ENCODE measurements at regions not wholly inside any gene's neighbourhood (a gene's known extent, or its start where the extent isn't known, plus 50 kb on each side); places are given as distances from the start of the nearest gene placed in this dataset.
"Not testable (repeated sequence)": the region's sequence is repeated elsewhere in the genome, so short reads cannot be mapped to it uniquely, and the experiment has no call there.

DNA sequence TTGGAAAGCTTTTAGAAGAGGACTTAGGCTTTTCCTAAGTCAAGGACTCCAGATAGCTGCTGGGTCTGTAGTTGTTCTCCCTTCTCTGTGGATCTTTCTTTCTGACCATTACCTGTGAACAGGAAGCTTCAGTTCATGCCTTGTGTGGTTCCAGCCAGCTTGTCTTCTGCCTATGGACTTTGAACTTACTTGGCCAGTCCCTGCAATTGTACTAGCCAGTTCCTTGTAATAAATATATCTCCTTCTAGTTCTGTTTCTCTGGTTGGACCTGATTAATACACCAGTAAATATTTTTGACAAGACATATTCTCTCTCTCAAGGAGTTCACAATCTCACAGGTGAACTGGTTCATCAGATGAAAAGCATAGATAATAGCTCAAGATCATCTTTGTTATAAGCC is 341.3 kb upstream of the DPPA4 start:
- H3K36me3 ChIP-seq (ENCODE audit: insufficient read depth, low read length): no peaks in the 10 kb centered on the region
- no peaks in the 10 kb centered on the region for H3K27me3 ChIP-seq (ENCODE audit: control insufficient read depth, insufficient read depth, low read length)
- no peak overlapping the region for H3K9ac ChIP-seq (ENCODE audit: low read depth, low read length)
- H3K9me3 ChIP-seq (replicated peaks; ENCODE audit: low read length): no peaks in the 10 kb centered on the region
- H3K4me2 ChIP-seq (ENCODE audit: low read length): no peak overlapping the region
- H3K4me1 ChIP-seq (ENCODE audit: control insufficient read depth, insufficient read depth, low read length): peaks cover 2% of the 10 kb centered on the region
- H3K4me3 ChIP-seq (ENCODE audit: low read length): no peak overlapping the region

DNA sequence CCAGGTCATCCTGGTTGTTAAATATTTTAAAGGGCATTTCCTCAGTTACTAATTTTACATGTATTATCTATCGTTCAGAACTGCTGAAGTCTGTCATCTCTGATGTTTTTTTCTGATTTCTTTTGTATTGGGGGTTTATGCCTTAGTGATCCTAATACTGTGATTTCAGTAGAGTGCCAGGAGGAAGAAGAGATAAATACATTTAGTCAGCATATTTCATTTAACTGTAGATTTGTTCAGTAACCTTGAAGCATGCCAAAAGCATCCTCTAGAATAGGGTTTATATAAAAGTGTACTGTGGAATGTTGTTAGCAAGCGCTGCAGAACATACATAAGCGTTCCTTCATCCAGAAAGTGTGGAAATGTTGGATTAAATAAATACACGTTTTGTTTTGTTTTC is 342.3 kb upstream of the DPPA4 start:
- no peaks in the 10 kb centered on the region for H3K36me3 ChIP-seq (ENCODE audit: insufficient read depth, low read length)
- no peak overlapping the region for H3K9ac ChIP-seq (ENCODE audit: low read depth, low read length)
- H3K4me3 ChIP-seq (ENCODE audit: low read length): no peak overlapping the region
- no peak overlapping the region for H3K4me2 ChIP-seq (ENCODE audit: low read length)
- H3K9me3 ChIP-seq (replicated peaks; ENCODE audit: low read length): no peaks in the 10 kb centered on the region
- H3K27me3 ChIP-seq (ENCODE audit: control insufficient read depth, insufficient read depth, low read length): no peaks in the 10 kb centered on the region
- H3K4me1 ChIP-seq (ENCODE audit: control insufficient read depth, insufficient read depth, low read length): peaks cover 12% of the 10 kb centered on the region

DNA sequence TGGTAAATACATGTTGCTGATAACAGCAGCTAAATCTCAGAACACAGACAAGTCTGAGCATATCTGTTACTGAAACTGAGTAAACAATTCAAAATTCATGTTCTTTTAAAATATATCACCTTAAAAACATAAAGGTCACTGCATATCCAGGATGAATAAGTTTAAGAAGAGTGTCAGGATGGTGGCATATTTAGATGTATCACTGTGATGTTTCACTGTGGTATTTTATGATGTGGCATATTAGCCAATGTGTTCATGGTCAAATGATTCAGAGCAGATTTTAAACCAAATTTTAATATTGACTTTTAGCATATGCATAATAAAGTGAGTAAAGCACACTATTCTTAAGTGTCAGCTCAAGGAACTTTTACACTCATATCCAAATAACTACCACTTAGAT is 346.4 kb upstream of the DPPA4 start:
- Histone ChIP-seq H3K4me1 (ENCODE audit: control insufficient read depth, insufficient read depth, low read length) (peaks cover 26% of the 10 kb centered on the region), H3K9ac (ENCODE audit: low read depth, low read length) (no peak overlapping the region), H3K4me3 (ENCODE audit: low read length) (no peak overlapping the region)

GRCh38 chr3:109685084-109686079 is 348.0 kb upstream of the DPPA4 start:
- peak overlapping the region; percentile 57 for H3K4me3 ChIP-seq (ENCODE audit: low read length)

More for the DNA sequence above, 346.4 kb upstream of the DPPA4 start:
- Histone ChIP-seq H3K27me3 (ENCODE audit: control insufficient read depth, insufficient read depth, low read length) (no peaks in the 10 kb centered on the region), H3K9me3 (replicated peaks; ENCODE audit: low read length) (no peaks in the 10 kb centered on the region), H3K4me2 (ENCODE audit: low read length) (no peak overlapping the region), H3K36me3 (ENCODE audit: insufficient read depth, low read length) (no peaks in the 10 kb centered on the region)

DNA sequence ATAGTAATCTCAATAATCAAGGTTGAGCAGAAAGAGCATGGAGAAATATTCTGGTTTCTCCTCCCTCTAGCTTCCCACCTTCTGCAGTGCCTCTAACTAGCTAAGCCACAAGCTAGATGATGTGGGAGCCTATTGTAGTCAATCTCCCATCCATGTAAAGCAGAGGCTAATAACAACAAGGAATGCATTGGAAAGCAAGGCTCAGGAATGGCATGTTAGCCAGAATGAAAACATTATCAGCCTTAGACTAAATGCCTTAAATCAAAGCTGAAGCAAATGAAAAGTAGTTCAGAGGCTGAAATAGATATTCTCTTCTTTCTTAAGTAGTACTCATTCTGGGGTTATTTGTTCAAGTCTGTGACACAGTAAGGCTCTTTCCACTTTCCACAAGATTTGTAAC is 350.3 kb upstream of the DPPA4 start:
- peaks cover 26% of the 10 kb centered on the region for H3K4me1 ChIP-seq (ENCODE audit: control insufficient read depth, insufficient read depth, low read length)
- no peaks in the 10 kb centered on the region for H3K9me3 ChIP-seq (replicated peaks; ENCODE audit: low read length)
- no peaks in the 10 kb centered on the region for H3K27me3 ChIP-seq (ENCODE audit: control insufficient read depth, insufficient read depth, low read length)
- no peak overlapping the region for H3K4me2 ChIP-seq (ENCODE audit: low read length)
- no peak overlapping the region for H3K4me3 ChIP-seq (ENCODE audit: low read length)
- H3K9ac ChIP-seq (ENCODE audit: low read depth, low read length): no peak overlapping the region
- H3K36me3 ChIP-seq (ENCODE audit: insufficient read depth, low read length): no peaks in the 10 kb centered on the region

More at GRCh38 chr3:109685084-109686079, 348.0 kb upstream of the DPPA4 start:
- Histone ChIP-seq H3K4me1 (ENCODE audit: control insufficient read depth, insufficient read depth, low read length) (peaks cover 26% of the 10 kb centered on the region), H3K9ac (ENCODE audit: low read depth, low read length) (no peak overlapping the region), H3K4me2 (ENCODE audit: low read length) (peak overlapping the region; percentile 78), H3K27me3 (ENCODE audit: control insufficient read depth, insufficient read depth, low read length) (no peaks in the 10 kb centered on the region), H3K9me3 (replicated peaks; ENCODE audit: low read length) (no peaks in the 10 kb centered on the region), H3K36me3 (ENCODE audit: insufficient read depth, low read length) (no peaks in the 10 kb centered on the region)

- no peak overlapping the region for H3K4me2 ChIP-seq (ENCODE audit: low read length)
- peaks cover 4% of the 10 kb centered on the region for H3K9me3 ChIP-seq (replicated peaks; ENCODE audit: low read length)
- no peak overlapping the region for H3K4me3 ChIP-seq (ENCODE audit: low read length)
- H3K36me3 ChIP-seq (ENCODE audit: insufficient read depth, low read length): no peaks in the 10 kb centered on the region
- no peaks in the 10 kb centered on the region for H3K4me1 ChIP-seq (ENCODE audit: control insufficient read depth, insufficient read depth, low read length)
- no peak overlapping the region for H3K9ac ChIP-seq (ENCODE audit: low read depth, low read length)
- H3K27me3 ChIP-seq (ENCODE audit: control insufficient read depth, insufficient read depth, low read length): no peaks in the 10 kb centered on the region
These were observed 359.6 kb upstream of the DPPA4 start for GRCh38 chr3:109696932-109697331.

- no peaks in the 10 kb centered on the region for H3K36me3 ChIP-seq (ENCODE audit: insufficient read depth, low read length)
- H3K9me3 ChIP-seq (replicated peaks; ENCODE audit: low read length): no peaks in the 10 kb centered on the region
- no peak overlapping the region for H3K9ac ChIP-seq (ENCODE audit: low read depth, low read length)
- peaks cover 3% of the 10 kb centered on the region for H3K4me1 ChIP-seq (ENCODE audit: control insufficient read depth, insufficient read depth, low read length)
- H3K27me3 ChIP-seq (ENCODE audit: control insufficient read depth, insufficient read depth, low read length): no peaks in the 10 kb centered on the region
- peak overlapping the region; percentile 10 for H3K4me2 ChIP-seq (ENCODE audit: low read length)
- H3K4me3 ChIP-seq (ENCODE audit: low read length): no peak overlapping the region
These were observed 364.9 kb upstream of the DPPA4 start for GRCh38 chr3:109702252-109702651.

GRCh38 chr3:109702976-109703375 is 365.6 kb upstream of the DPPA4 start:
- peaks cover 3% of the 10 kb centered on the region for H3K4me1 ChIP-seq (ENCODE audit: control insufficient read depth, insufficient read depth, low read length)
- no peak overlapping the region for H3K4me2 ChIP-seq (ENCODE audit: low read length)
- H3K27me3 ChIP-seq (ENCODE audit: control insufficient read depth, insufficient read depth, low read length): no peaks in the 10 kb centered on the region
- H3K4me3 ChIP-seq (ENCODE audit: low read length): no peak overlapping the region
- no peak overlapping the region for H3K9ac ChIP-seq (ENCODE audit: low read depth, low read length)
- no peaks in the 10 kb centered on the region for H3K9me3 ChIP-seq (replicated peaks; ENCODE audit: low read length)
- no peaks in the 10 kb centered on the region for H3K36me3 ChIP-seq (ENCODE audit: insufficient read depth, low read length)

DNA sequence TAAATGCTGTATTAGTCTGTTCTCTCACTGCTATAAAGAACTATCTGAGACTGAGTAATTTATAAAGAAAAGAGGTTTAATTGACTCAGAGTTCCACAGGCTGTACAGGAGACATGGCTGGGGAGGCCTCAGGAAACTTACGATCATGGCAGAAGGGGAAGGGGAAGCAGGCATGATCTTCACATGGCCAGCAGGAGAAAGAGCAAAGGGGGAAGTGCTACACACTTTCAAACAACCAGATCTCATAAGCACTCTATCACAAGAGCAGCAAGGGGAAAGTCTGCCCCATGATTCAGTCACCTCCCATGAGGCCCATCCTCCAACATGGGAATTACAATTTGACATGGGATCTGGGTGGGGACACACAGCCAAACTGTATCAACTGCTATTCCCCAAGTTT is 367.8 kb upstream of the DPPA4 start:
- not testable (repeated sequence) for H3K36me3 ChIP-seq (ENCODE audit: insufficient read depth, low read length); H3K4me3 ChIP-seq (ENCODE audit: low read length)

DNA sequence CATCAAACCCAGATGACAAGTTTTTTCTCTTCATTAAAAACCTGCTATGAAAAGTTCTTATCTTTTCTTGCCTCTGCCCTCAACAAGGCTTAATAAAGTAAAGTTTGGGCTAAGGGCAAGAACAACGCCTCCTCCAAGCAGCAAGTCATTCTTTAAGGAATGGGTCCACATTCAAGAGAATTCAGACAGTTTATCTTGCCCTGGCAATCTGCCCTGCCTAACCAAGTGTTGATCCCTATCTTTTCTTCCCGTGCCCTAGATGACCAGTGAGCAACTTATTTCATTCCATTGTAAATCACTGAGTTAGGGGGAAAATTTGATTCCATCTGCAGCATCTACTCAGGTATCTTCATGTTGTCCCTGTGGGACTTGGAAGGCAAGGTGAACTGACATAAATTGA is 370.3 kb upstream of the DPPA4 start:
- no peak overlapping the region for H3K4me2 ChIP-seq (ENCODE audit: low read length)
- H3K9me3 ChIP-seq (replicated peaks; ENCODE audit: low read length): no peaks in the 10 kb centered on the region
- no peak overlapping the region for H3K4me3 ChIP-seq (ENCODE audit: low read length)
- no peaks in the 10 kb centered on the region for H3K27me3 ChIP-seq (ENCODE audit: control insufficient read depth, insufficient read depth, low read length)
- H3K4me1 ChIP-seq (ENCODE audit: control insufficient read depth, insufficient read depth, low read length): peaks cover 1% of the 10 kb centered on the region
- no peaks in the 10 kb centered on the region for H3K36me3 ChIP-seq (ENCODE audit: insufficient read depth, low read length)
- no peak overlapping the region for H3K9ac ChIP-seq (ENCODE audit: low read depth, low read length)

More for the DNA sequence above, 367.8 kb upstream of the DPPA4 start:
- not testable (repeated sequence) for H3K4me1 ChIP-seq (ENCODE audit: control insufficient read depth, insufficient read depth, low read length); H3K9ac ChIP-seq (ENCODE audit: low read depth, low read length); H3K27me3 ChIP-seq (ENCODE audit: control insufficient read depth, insufficient read depth, low read length); H3K9me3 ChIP-seq (replicated peaks; ENCODE audit: low read length); H3K4me2 ChIP-seq (ENCODE audit: low read length)

DNA sequence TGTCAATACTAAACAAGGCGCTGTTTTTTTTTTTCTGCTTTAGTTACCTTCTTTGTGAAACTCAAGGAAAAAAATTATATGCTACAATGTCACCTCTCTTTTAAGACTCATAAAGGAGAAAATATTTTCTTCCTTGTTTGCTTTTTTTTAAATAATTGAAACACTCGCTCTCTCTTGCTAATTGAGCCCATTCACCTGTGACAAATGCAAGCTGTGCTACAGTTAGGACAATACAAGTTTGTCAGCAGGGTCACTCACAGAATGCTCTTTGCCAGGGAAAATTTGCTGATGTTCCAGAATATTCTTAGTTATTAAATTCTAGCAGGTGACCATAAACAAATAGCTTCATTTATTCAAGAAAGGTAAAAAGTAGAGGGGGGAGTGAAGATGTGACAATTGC is 375.9 kb upstream of the DPPA4 start:
- no peak overlapping the region for H3K4me2 ChIP-seq (ENCODE audit: low read length)
- H3K4me3 ChIP-seq (ENCODE audit: low read length): no peak overlapping the region
- H3K27me3 ChIP-seq (ENCODE audit: control insufficient read depth, insufficient read depth, low read length): no peaks in the 10 kb centered on the region
- no peaks in the 10 kb centered on the region for H3K9me3 ChIP-seq (replicated peaks; ENCODE audit: low read length)
- no peaks in the 10 kb centered on the region for H3K4me1 ChIP-seq (ENCODE audit: control insufficient read depth, insufficient read depth, low read length)
- no peaks in the 10 kb centered on the region for H3K36me3 ChIP-seq (ENCODE audit: insufficient read depth, low read length)
- H3K9ac ChIP-seq (ENCODE audit: low read depth, low read length): no peak overlapping the region

DNA sequence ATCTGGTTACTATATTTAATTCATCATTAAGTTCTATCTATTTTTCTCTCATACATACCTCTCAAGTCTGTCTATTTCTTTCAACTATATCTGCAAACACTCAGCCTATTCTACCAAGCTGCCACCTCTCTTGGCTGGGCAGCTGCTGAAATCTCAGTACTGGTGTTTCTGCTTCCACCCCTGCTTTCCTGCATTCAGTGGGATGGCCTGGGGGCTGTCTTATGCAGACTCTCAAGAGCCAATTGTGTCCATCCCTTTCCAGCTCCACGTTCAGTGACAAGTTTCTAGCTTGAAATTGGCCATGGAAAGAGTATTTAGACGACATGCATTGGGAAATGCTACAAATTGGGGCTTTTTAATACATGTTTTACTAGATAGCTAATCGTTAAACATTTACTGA is 378.4 kb upstream of the DPPA4 start:
- Histone ChIP-seq H3K4me2 (ENCODE audit: low read length) (no peak overlapping the region), H3K36me3 (ENCODE audit: insufficient read depth, low read length) (no peaks in the 10 kb centered on the region), H3K4me1 (ENCODE audit: control insufficient read depth, insufficient read depth, low read length) (no peaks in the 10 kb centered on the region), H3K9me3 (replicated peaks; ENCODE audit: low read length) (no peaks in the 10 kb centered on the region), H3K27me3 (ENCODE audit: control insufficient read depth, insufficient read depth, low read length) (no peaks in the 10 kb centered on the region), H3K4me3 (ENCODE audit: low read length) (no peak overlapping the region), H3K9ac (ENCODE audit: low read depth, low read length) (no peak overlapping the region)
